ENCODE measurements at regions not wholly inside any gene's neighbourhood (a gene's known extent, or its start where the extent isn't known, plus 50 kb on each side); places are given as distances from the start of the nearest gene placed in this dataset.

- no peak overlapping the region for H3K27ac ChIP-seq
- H3K4me3 ChIP-seq (ENCODE audit: low read depth, low read length), result no peak overlapping the region
- no peak for DNase-seq
- H3K36me3 ChIP-seq, result no peaks in the 10 kb centered on the region
- H3K27me3 ChIP-seq (ENCODE audit: insufficient read depth, low read depth, severe bottlenecking), result peaks cover 72% of the 10 kb centered on the region
- TF ChIP-seq CTCF (IDR thresholded peaks at IDR 0.05; ENCODE audit: low read depth, low read length), result no peak
- H3K9me3 ChIP-seq (ENCODE audit: severe bottlenecking), result peaks cover 10% of the 10 kb centered on the region
These were observed 120.7 kb upstream of the KCNG1 start for GRCh38 chr20:51143652-51144051.

- peaks cover 76% of the 10 kb centered on the region for H3K27me3 ChIP-seq (ENCODE audit: insufficient read depth, low read depth, severe bottlenecking)
- no peak overlapping the region for H3K27ac ChIP-seq
- no peaks in the 10 kb centered on the region for H3K36me3 ChIP-seq
- no peak for TF ChIP-seq CTCF (IDR thresholded peaks at IDR 0.05; ENCODE audit: low read depth, low read length)
- no peak for DNase-seq
- no peak overlapping the region for H3K4me3 ChIP-seq (ENCODE audit: low read depth, low read length)
- H3K9me3 ChIP-seq (ENCODE audit: severe bottlenecking), result peaks cover 10% of the 10 kb centered on the region
These were observed 119.5 kb upstream of the KCNG1 start for GRCh38 chr20:51142448-51142847.

- Histone ChIP-seq H3K9me3 (ENCODE audit: severe bottlenecking) (peaks cover 4% of the 10 kb centered on the region), H3K4me3 (ENCODE audit: low read depth, low read length) (no peak overlapping the region), H3K27me3 (ENCODE audit: insufficient read depth, low read depth, severe bottlenecking) (peaks cover 84% of the 10 kb centered on the region), H3K36me3 (no peaks in the 10 kb centered on the region), H3K27ac (no peak overlapping the region)
- no peak for TF ChIP-seq CTCF (IDR thresholded peaks at IDR 0.05; ENCODE audit: low read depth, low read length)
- DNase-seq, result no peak
These were observed 117.8 kb upstream of the KCNG1 start for GRCh38 chr20:51140671-51141070.

GRCh38 chr20:51139891-51140290 is 117.0 kb upstream of the KCNG1 start:
- no peaks in the 10 kb centered on the region for H3K36me3 ChIP-seq
- no peak for DNase-seq
- no peak overlapping the region for H3K27ac ChIP-seq
- peaks cover 84% of the 10 kb centered on the region for H3K27me3 ChIP-seq (ENCODE audit: insufficient read depth, low read depth, severe bottlenecking)
- no peak for TF ChIP-seq CTCF (IDR thresholded peaks at IDR 0.05; ENCODE audit: low read depth, low read length)
- no peaks in the 10 kb centered on the region for H3K9me3 ChIP-seq (ENCODE audit: severe bottlenecking)
- no peak overlapping the region for H3K4me3 ChIP-seq (ENCODE audit: low read depth, low read length)

DNA sequence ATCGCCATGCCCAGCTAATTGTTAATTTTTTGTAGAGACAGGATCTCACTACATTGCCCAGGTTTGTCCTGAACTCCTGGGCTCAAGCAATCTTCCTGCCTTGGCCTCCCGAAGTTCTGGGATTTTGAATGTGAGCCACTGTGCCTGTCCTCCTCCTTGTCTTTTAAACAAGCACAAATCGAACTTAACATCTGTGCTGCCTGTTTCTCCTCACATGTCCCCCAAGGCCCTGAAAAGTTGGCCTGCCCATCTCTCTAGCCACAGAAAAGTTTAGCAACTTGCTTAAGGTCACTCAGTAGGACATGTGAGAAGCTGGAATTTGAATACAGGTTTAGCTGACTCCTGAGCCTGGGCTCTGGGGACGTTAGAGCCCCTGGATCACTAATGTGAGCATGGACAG is 115.7 kb upstream of the KCNG1 start:
- H3K4me3 ChIP-seq (ENCODE audit: low read depth, low read length), result no peak overlapping the region
- H3K27ac ChIP-seq, result no peak overlapping the region
- no peaks in the 10 kb centered on the region for H3K9me3 ChIP-seq (ENCODE audit: severe bottlenecking)
- H3K36me3 ChIP-seq, result no peaks in the 10 kb centered on the region
- TF ChIP-seq CTCF (IDR thresholded peaks at IDR 0.05; ENCODE audit: low read depth, low read length), result no peak
- DNase-seq, result no peak
- H3K27me3 ChIP-seq (ENCODE audit: insufficient read depth, low read depth, severe bottlenecking), result peaks cover 84% of the 10 kb centered on the region

DNA sequence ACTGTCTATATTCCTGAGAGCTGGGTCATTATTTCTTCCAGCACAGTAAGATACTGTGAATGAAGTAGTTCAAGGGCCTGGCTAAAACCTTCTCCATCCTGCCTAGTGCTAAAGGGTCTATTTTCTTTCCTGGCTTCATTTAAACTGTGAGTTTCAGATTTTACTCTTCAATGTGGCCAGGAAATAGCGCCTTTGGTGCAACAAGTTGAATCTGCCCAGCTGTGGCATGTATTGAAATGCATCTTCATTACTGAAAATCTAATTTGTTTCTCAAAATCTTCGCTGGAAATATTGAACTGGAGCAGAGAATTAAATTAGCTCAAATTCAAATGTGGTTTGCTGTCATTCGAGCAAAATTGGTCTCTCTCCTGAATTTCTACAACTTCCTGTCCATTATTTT is 114.6 kb upstream of the KCNG1 start:
- DNase-seq, result no peak

More for the DNA sequence above, 114.6 kb upstream of the KCNG1 start:
- Histone ChIP-seq H3K27me3 (ENCODE audit: insufficient read depth, low read depth, severe bottlenecking) (peaks cover 86% of the 10 kb centered on the region), H3K36me3 (no peaks in the 10 kb centered on the region), H3K9me3 (ENCODE audit: severe bottlenecking) (no peaks in the 10 kb centered on the region), H3K27ac (no peak overlapping the region), H3K4me3 (ENCODE audit: low read depth, low read length) (no peak overlapping the region)
- no peak for TF ChIP-seq CTCF (IDR thresholded peaks at IDR 0.05; ENCODE audit: low read depth, low read length)

Measured in WERI-Rb-1 (cell line).